ENCODE measurements at regions not wholly inside any gene's neighbourhood (a gene's known extent, or its start where the extent isn't known, plus 50 kb on each side); places are given as distances from the start of the nearest gene placed in this dataset.

- Mint-ChIP-seq H3K27ac (no peak overlapping the region), H3K27me3 (ENCODE audit: low read depth in 3 of 3) (no peaks in the 10 kb centered on the region), H3K36me3 (no peaks in the 10 kb centered on the region), H3K4me1 (peaks cover 5% of the 10 kb centered on the region), H3K9me3 (peaks cover 0 to 7% (median 0%) of the 10 kb centered on the region in 7 donors), H3K4me3 (no peak overlapping the region)
- H3K79me2 ChIP-seq (ENCODE audit: insufficient read depth, low read length), result no peaks in the 10 kb centered on the region
- intact Hi-C loops (cut with micrococcal nuclease), result no loop called here
- no peak overlapping the region for H3K27ac ChIP-seq (ENCODE audit: low read depth in 1 of 2, low read length in 2 of 2)
- DNase-seq, result no peak
- H3K36me3 ChIP-seq (replicated peaks in 1 of 2; ENCODE audit: control insufficient read depth in 1 of 2, insufficient read depth in 2 of 2, low read length in 2 of 2), result no peaks in the 10 kb centered on the region
- no peak for TF ChIP-seq CTCF (IDR thresholded peaks at IDR 0.05)
- no CpG with 5 or more reads among the region's 3 CpGs for WGBS (ENCODE audit: insufficient coverage)
- H2AFZ ChIP-seq (ENCODE audit: insufficient read depth, low read depth, low read length, poor library complexity, severe bottlenecking), result no peak overlapping the region
- no peak overlapping the region for H3K4me2 ChIP-seq (replicated peaks; ENCODE audit: extremely low read depth, low read length, poor library complexity, severe bottlenecking)
- H3K9ac ChIP-seq (ENCODE audit: insufficient read depth, low read length, poor library complexity, severe bottlenecking), result no peak overlapping the region
- H3K9me3 ChIP-seq (replicated peaks in 1 of 2; ENCODE audit: control insufficient read depth in 1 of 2, insufficient read depth in 1 of 2, low read length in 2 of 2), result no peaks in the 10 kb centered on the region
- H4K20me1 ChIP-seq (ENCODE audit: insufficient read depth, low read length), result no peaks in the 10 kb centered on the region
- H3K4me1 ChIP-seq (ENCODE audit: control insufficient read depth in 1 of 2, insufficient read depth in 2 of 2, low read length in 2 of 2), result no peaks in the 10 kb centered on the region
- no peaks in the 10 kb centered on the region for H3K27me3 ChIP-seq (ENCODE audit: control insufficient read depth in 2 of 2, insufficient read depth in 2 of 2, low read length in 2 of 2)
- H3K4me3 ChIP-seq (replicated peaks in 1 of 3; ENCODE audit: low read depth in 2 of 3, low read length in 3 of 3), result no peak overlapping the region
Observed at GRCh38 chr12:43114316-43114715, 437.7 kb downstream of the ADAMTS20 start.

GRCh38 chr12:43113616-43114015 is 438.4 kb downstream of the ADAMTS20 start:
- no peaks in the 10 kb centered on the region for H3K27me3 ChIP-seq (ENCODE audit: control insufficient read depth in 2 of 2, insufficient read depth in 2 of 2, low read length in 2 of 2)
- intact Hi-C loops (cut with micrococcal nuclease), result no loop called here
- TF ChIP-seq CTCF (IDR thresholded peaks at IDR 0.05), result no peak

More at GRCh38 chr12:43113616-43114015, 438.4 kb downstream of the ADAMTS20 start:
- WGBS (ENCODE audit: insufficient coverage), result no CpG with 5 or more reads among the region's 4 CpGs
- DNase-seq, result no peak
- H3K9me3 Mint-ChIP-seq, result peaks cover 0 to 9% (median 0%) of the 10 kb centered on the region in 7 donors
- Histone ChIP-seq H2AFZ (ENCODE audit: insufficient read depth, low read depth, low read length, poor library complexity, severe bottlenecking) (no peak overlapping the region), H3K79me2 (ENCODE audit: insufficient read depth, low read length) (no peaks in the 10 kb centered on the region), H3K27ac (ENCODE audit: low read depth in 1 of 2, low read length in 2 of 2) (no peak overlapping the region), H3K9me3 (replicated peaks in 1 of 2; ENCODE audit: control insufficient read depth in 1 of 2, insufficient read depth in 1 of 2, low read length in 2 of 2) (no peaks in the 10 kb centered on the region), H3K4me1 (ENCODE audit: control insufficient read depth in 1 of 2, insufficient read depth in 2 of 2, low read length in 2 of 2) (no peaks in the 10 kb centered on the region), H3K9ac (ENCODE audit: insufficient read depth, low read length, poor library complexity, severe bottlenecking) (no peak overlapping the region), H3K4me2 (replicated peaks; ENCODE audit: extremely low read depth, low read length, poor library complexity, severe bottlenecking) (no peak overlapping the region), H3K4me3 (replicated peaks in 1 of 3; ENCODE audit: low read depth in 2 of 3, low read length in 3 of 3) (no peak overlapping the region), H4K20me1 (ENCODE audit: insufficient read depth, low read length) (no peaks in the 10 kb centered on the region), H3K36me3 (replicated peaks in 1 of 2; ENCODE audit: control insufficient read depth in 1 of 2, insufficient read depth in 2 of 2, low read length in 2 of 2) (no peaks in the 10 kb centered on the region)
- no peak overlapping the region for H3K4me3 Mint-ChIP-seq
- H3K4me1 Mint-ChIP-seq, result peaks cover 5% of the 10 kb centered on the region
- no peaks in the 10 kb centered on the region for H3K36me3 Mint-ChIP-seq
- no peaks in the 10 kb centered on the region for H3K27me3 Mint-ChIP-seq (ENCODE audit: low read depth in 3 of 3)
- no peak overlapping the region for H3K27ac Mint-ChIP-seq
